Upper lobe of left lung (tissue), 6 donors: ENCODE measurements at regions not wholly inside any gene's neighbourhood (a gene's known extent, or its start where the extent isn't known, plus 50 kb on each side); places are given as distances from the start of the nearest gene placed in this dataset.
"Not testable (repeated sequence)": the region's sequence is repeated elsewhere in the genome, so short reads cannot be mapped to it uniquely, and the experiment has no call there.

ENCODE experiments used
- ATAC-seq, 2 donors: fragments of 200-7000 bp; cut with Tn5 transposase; one replicate each; pipeline ENCODE4 v1.9.1; 2022; ENCODE audit warnings: mild to moderate bottlenecking in 2 of 2, moderate library complexity in 2 of 2; ENCODE audit not compliant: low FRiP score in 2 of 2
- DNase-seq, 2 donors: peaks; one replicate each; pipeline ENCODE4 v3.0.0-alpha.2; 2019 to 2020
- H3K27ac ChIP-seq, 4 donors: fragments of 200-600 bp; sonication (generic); one replicate each; pipeline ENCODE4 v1.5.1; 2016 to 2019
- H3K27me3 ChIP-seq, 4 donors: fragments of 200-600 bp; sonication (generic); one replicate each; pipeline ENCODE4 v1.5.1; 2017 to 2019
- H3K36me3 ChIP-seq, 4 donors: fragments of 200-600 bp; sonication (generic); one replicate each; pipeline ENCODE4 v1.5.1; 2016 to 2019
- H3K4me1 ChIP-seq, 4 donors: fragments of 200-600 bp; sonication (generic); one replicate each; pipeline ENCODE4 v1.5.1; 2018 to 2019
- H3K4me3 ChIP-seq, 4 donors: fragments of 200-600 bp; sonication (generic); one replicate each; pipeline ENCODE4 v1.5.1; 2017 to 2019; ENCODE audit warnings: mild to moderate bottlenecking in 2 of 4, moderate library complexity in 1 of 4
- H3K9me3 ChIP-seq, 4 donors: fragments of 200-600 bp; sonication (generic); one replicate each; pipeline ENCODE4 v1.5.1; 2018 to 2019
- CTCF ChIP-seq, 6 experiments: fragments of 450-650 bp in 4 of 6; fragments of 200-600 bp in 2 of 6; sonication (generic) in 2 of 6; IDR thresholded peaks; one replicate each; pipeline ENCODE4 v1.5.1; 2016 to 2019; ENCODE audit warnings: antibody characterized with exemption in 6 of 6
- EP300 ChIP-seq, 4 donors: sonication (generic); formaldehyde crosslinking; IDR thresholded peaks; one replicate each; pipeline ENCODE4 v1.5.1; 2017; ENCODE audit warnings: antibody characterized with exemption in 4 of 4, control low read depth in 2 of 4
- POLR2A ChIP-seq, 4 donors: fragments of 450-650 bp; IDR thresholded peaks; one replicate each; pipeline ENCODE4 v1.5.1; 2016 to 2017; ENCODE audit warnings: antibody characterized with exemption in 4 of 4, mild to moderate bottlenecking in 2 of 4
- POLR2AphosphoS5 ChIP-seq, 2 donors: sonication (generic); formaldehyde crosslinking; IDR thresholded peaks; one replicate each; pipeline ENCODE4 v1.5.1; 2017; ENCODE audit warnings: antibody characterized with exemption in 2 of 2
- WGBS, 2 donors: methylation state at CpG; one replicate each; pipeline ENCODE4 v1.1.5; 2017 to 2018; 5-methylcytosine and 5-hydroxymethylcytosine counted together
- donor health status: DM: no; HTN: no; CAD: no; lungs with moderate emphysema.
- donor health status: DM: no; HTN: yes; CAD: no; lungs with severe emphysema.

- no peaks in the 10 kb centered on the region for H3K9me3 ChIP-seq
- H3K4me1 ChIP-seq: peaks cover 4 to 8% (median 6%) of the 10 kb centered on the region in 4 donors
- H3K27me3 ChIP-seq: no peaks in the 10 kb centered on the region
- no peak overlapping the region for H3K4me3 ChIP-seq
- WGBS, 2 donors: 19 to 29% methylated on average over 4 of the region's 4 CpGs
- TF ChIP-seq POLR2AphosphoS5 (IDR thresholded peaks at IDR 0.05) (no peak), CTCF (IDR thresholded peaks at IDR 0.05) (no peak), EP300 (IDR thresholded peaks at IDR 0.05) (no peak), POLR2A (IDR thresholded peaks at IDR 0.05) (no peak)
- no peaks in the 10 kb centered on the region for H3K36me3 ChIP-seq
- H3K27ac ChIP-seq: no peak overlapping the region
- ATAC-seq (peak; percentile 34 to 87), DNase-seq (no peak)
Measured at GRCh38 chr1:112818990-112819689, 104.0 kb upstream of the PPM1J start.

GRCh38 chr1:112817555-112818373 lies 102.6 kb upstream of the PPM1J start:
- ATAC-seq (no peak), DNase-seq (no peak)
- no peaks in the 10 kb centered on the region for H3K27me3 ChIP-seq
- no peaks in the 10 kb centered on the region for H3K36me3 ChIP-seq
- no peaks in the 10 kb centered on the region for H3K9me3 ChIP-seq
- H3K4me3 ChIP-seq: no peak overlapping the region
- no peak for TF ChIP-seq EP300 (IDR thresholded peaks at IDR 0.05)
- no peak for TF ChIP-seq POLR2AphosphoS5 (IDR thresholded peaks at IDR 0.05)
- no peak for TF ChIP-seq CTCF (IDR thresholded peaks at IDR 0.05)
- no peak for TF ChIP-seq POLR2A (IDR thresholded peaks at IDR 0.05)
- WGBS, 2 donors: 75 to 81% methylated on average over 7 of the region's 7 CpGs
- peaks cover 4 to 8% (median 6%) of the 10 kb centered on the region in 4 donors for H3K4me1 ChIP-seq
- H3K27ac ChIP-seq: no peak overlapping the region

GRCh38 chr1:112815376-112815775 lies 100.2 kb upstream of the PPM1J start:
- ATAC-seq (no peak), DNase-seq (no peak)
- Histone ChIP-seq H3K27ac (no peak overlapping the region), H3K4me3 (no peak overlapping the region), H3K9me3 (no peaks in the 10 kb centered on the region), H3K4me1 (peaks cover 4 to 8% (median 6%) of the 10 kb centered on the region in 4 donors), H3K36me3 (no peaks in the 10 kb centered on the region), H3K27me3 (no peaks in the 10 kb centered on the region)
- 92 to 98% methylated on average over 5 of the region's 5 CpGs for WGBS, 2 donors
- TF ChIP-seq CTCF (IDR thresholded peaks at IDR 0.05) (no peak), POLR2AphosphoS5 (IDR thresholded peaks at IDR 0.05) (no peak), EP300 (IDR thresholded peaks at IDR 0.05) (no peak), POLR2A (IDR thresholded peaks at IDR 0.05) (no peak)

GRCh38 chr1:112814645-112815044 lies 99.5 kb upstream of the PPM1J start:
- H3K27me3 ChIP-seq, H3K9me3 ChIP-seq, DNase-seq, H3K36me3 ChIP-seq, H3K4me1 ChIP-seq, H3K4me3 ChIP-seq, ATAC-seq, H3K27ac ChIP-seq: not testable (repeated sequence)
- WGBS, 2 donors: 91 to 92% methylated on average over 8 of the region's 8 CpGs

GRCh38 chr1:112808861-112809684 lies 93.9 kb upstream of the PPM1J start:
- peak; percentile 83 to 91 for ATAC-seq
- Histone ChIP-seq H3K4me1 (peaks cover 0 to 3% (median 0%) of the 10 kb centered on the region in 4 donors), H3K27ac (no peak overlapping the region), H3K9me3 (no peaks in the 10 kb centered on the region), H3K4me3 (no peak overlapping the region), H3K27me3 (no peaks in the 10 kb centered on the region), H3K36me3 (no peaks in the 10 kb centered on the region)
- TF ChIP-seq POLR2A (IDR thresholded peaks at IDR 0.05) (no peak), CTCF (IDR thresholded peaks at IDR 0.05) (peak; percentile 60 to 76 (median 69))
- WGBS, 2 donors: 26 to 29% methylated on average over 7 to 8 of the region's 8 CpGs
- peak; percentile 55 to 83 for DNase-seq
